Lung (tissue), 11 donors: ENCODE measurements at regions not wholly inside any gene's neighbourhood (a gene's known extent, or its start where the extent isn't known, plus 50 kb on each side); places are given as distances from the start of the nearest gene placed in this dataset.

ENCODE experiments used
- ATAC-seq: fragments of 200-7000 bp; cut with Tn5 transposase; one replicate; pipeline ENCODE4 v1.9.1; 2020; ENCODE audit warnings: moderate number of reproducible peaks; ENCODE audit not compliant: insufficient read depth, low FRiP score
- DNase-seq, 3 donors: peaks; one replicate each; pipeline ENCODE4 v3.0.0-alpha.2; 2013 to 2017
- H3K27ac ChIP-seq, 2 donors: one replicate each; pipeline ENCODE4 v1.5.1; 2013; ENCODE audit warnings: mild to moderate bottlenecking in 2 of 2, moderate library complexity in 2 of 2, control low read depth in 1 of 2, inconsistent platforms in 1 of 2, low read depth in 1 of 2, low read length in 1 of 2
- H3K27me3 ChIP-seq, 3 donors: one replicate each; pipeline ENCODE4 v1.5.1; 2013; ENCODE audit warnings: low read length in 2 of 3; ENCODE audit not compliant: control insufficient read depth in 3 of 3, insufficient read depth in 3 of 3
- H3K36me3 ChIP-seq, 4 donors: one replicate each; pipeline ENCODE4 v1.5.1; 2013; ENCODE audit warnings: low read length in 4 of 4, mild to moderate bottlenecking in 1 of 4, moderate library complexity in 1 of 4; ENCODE audit not compliant: control insufficient read depth in 4 of 4, insufficient read depth in 4 of 4
- H3K4me1 ChIP-seq, 5 donors: one replicate each; pipeline ENCODE4 v1.5.1; 2013; ENCODE audit warnings: low read length in 5 of 5, mild to moderate bottlenecking in 2 of 5, moderate library complexity in 1 of 5; ENCODE audit not compliant: control insufficient read depth in 5 of 5, insufficient read depth in 5 of 5
- H3K4me3 ChIP-seq: one replicate; pipeline ENCODE4 v1.5.1; 2013; ENCODE audit warnings: mild to moderate bottlenecking, control low read depth, moderate library complexity
- H3K9ac ChIP-seq, 2 donors: one replicate each; pipeline ENCODE4 v1.5.1; 2013; ENCODE audit warnings: low read length in 2 of 2, control low read depth in 1 of 2; ENCODE audit not compliant: insufficient read depth in 1 of 2
- H3K9me3 ChIP-seq, 4 donors: one replicate each; pipeline ENCODE4 v1.5.1; 2013; ENCODE audit warnings: low read length in 3 of 4, mild to moderate bottlenecking in 1 of 4, moderate library complexity in 1 of 4; ENCODE audit not compliant: control insufficient read depth in 4 of 4, insufficient read depth in 3 of 4
- WGBS, 2 donors: extraction: QIAGEN DNeasy Blood & Tissue Kit; methylation state at CpG; one replicate each; pipeline ENCODE4 v1.1.7; 2013; 5-methylcytosine and 5-hydroxymethylcytosine counted together
- TF ChIP-seq, protein P1 (sequence below): IDR thresholded peaks from 2 replicates; pipeline ENCODE4 v1.5.1; 2012; ENCODE audit warnings: mild to moderate bottlenecking; ENCODE audit errors: control extremely low read depth, extremely low read depth
- donor health status: control.
- donor health status: control.
- donor health status: Bipolar disorder and iron deficiency.
- donor health status: healthy.
- donor health status: DM: yes; HTN: yes; CAD: no.

DNA sequence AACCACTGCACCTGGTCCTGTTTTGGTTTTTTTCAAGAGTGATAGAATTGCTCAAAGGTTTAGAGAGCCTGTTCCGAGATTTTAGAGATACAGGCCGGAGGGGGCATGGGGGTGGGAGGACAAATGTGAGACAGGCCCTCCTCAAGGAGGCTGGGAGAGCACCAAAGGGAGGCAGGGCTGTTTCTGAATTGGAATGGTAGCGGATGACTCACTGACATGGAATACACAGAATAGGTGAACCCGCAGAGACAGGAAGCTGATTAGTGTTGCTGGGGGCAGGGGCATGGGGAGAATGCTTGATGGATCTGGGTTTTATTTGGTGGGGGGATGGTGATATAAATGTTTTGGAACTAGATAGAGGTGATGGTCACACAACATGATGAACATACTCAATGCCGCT lies 111.0 kb upstream of the MGAT5 start:
- no peak for ATAC-seq
- Histone ChIP-seq H3K9ac (no peak overlapping the region), H3K4me1 (peaks cover 0 to 44% (median 3%) of the 10 kb centered on the region in 5 donors), H3K4me3 (no peak overlapping the region), H3K27me3 (no peaks in the 10 kb centered on the region), H3K36me3 (no peaks in the 10 kb centered on the region), H3K9me3 (no peaks in the 10 kb centered on the region), H3K27ac (no peak overlapping the region)
- WGBS, 2 donors = 93 to 94% methylated on average over 5 of the region's 5 CpGs
- TF ChIP-seq, protein P1, sequence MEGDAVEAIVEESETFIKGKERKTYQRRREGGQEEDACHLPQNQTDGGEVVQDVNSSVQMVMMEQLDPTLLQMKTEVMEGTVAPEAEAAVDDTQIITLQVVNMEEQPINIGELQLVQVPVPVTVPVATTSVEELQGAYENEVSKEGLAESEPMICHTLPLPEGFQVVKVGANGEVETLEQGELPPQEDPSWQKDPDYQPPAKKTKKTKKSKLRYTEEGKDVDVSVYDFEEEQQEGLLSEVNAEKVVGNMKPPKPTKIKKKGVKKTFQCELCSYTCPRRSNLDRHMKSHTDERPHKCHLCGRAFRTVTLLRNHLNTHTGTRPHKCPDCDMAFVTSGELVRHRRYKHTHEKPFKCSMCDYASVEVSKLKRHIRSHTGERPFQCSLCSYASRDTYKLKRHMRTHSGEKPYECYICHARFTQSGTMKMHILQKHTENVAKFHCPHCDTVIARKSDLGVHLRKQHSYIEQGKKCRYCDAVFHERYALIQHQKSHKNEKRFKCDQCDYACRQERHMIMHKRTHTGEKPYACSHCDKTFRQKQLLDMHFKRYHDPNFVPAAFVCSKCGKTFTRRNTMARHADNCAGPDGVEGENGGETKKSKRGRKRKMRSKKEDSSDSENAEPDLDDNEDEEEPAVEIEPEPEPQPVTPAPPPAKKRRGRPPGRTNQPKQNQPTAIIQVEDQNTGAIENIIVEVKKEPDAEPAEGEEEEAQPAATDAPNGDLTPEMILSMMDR = no peak
- DNase-seq = no peak

DNA sequence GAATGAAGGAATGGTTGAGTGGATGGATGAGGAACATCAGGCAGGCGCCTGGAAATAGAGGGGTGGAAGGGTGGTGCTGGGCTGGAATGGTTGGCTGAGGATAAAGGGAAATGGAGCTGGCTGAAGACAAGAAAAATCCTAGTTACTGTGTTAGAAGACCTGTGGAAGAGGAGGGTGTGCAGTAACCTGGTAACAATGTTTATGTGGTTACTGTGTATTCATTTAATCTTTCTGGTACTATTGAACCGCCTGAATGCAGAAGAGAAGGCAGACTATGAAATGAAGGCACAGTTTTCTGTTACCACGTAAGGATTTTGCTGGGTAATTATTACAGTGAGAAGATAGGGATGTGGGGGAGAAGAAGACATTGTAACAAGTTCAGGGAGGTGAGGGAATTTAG lies 110.3 kb upstream of the MGAT5 start:
- H3K27ac ChIP-seq = no peak overlapping the region
- H3K4me3 ChIP-seq = no peak overlapping the region
- WGBS, 2 donors = 92 to 96% methylated on average over 3 of the region's 3 CpGs
- no peaks in the 10 kb centered on the region for H3K27me3 ChIP-seq
- no peak overlapping the region for H3K9ac ChIP-seq
- peaks cover 0 to 38% (median 3%) of the 10 kb centered on the region in 5 donors for H3K4me1 ChIP-seq
- TF ChIP-seq, protein P1 = no peak
- no peaks in the 10 kb centered on the region for H3K36me3 ChIP-seq
- no peak for ATAC-seq
- DNase-seq = no peak
- H3K9me3 ChIP-seq = no peaks in the 10 kb centered on the region

DNA sequence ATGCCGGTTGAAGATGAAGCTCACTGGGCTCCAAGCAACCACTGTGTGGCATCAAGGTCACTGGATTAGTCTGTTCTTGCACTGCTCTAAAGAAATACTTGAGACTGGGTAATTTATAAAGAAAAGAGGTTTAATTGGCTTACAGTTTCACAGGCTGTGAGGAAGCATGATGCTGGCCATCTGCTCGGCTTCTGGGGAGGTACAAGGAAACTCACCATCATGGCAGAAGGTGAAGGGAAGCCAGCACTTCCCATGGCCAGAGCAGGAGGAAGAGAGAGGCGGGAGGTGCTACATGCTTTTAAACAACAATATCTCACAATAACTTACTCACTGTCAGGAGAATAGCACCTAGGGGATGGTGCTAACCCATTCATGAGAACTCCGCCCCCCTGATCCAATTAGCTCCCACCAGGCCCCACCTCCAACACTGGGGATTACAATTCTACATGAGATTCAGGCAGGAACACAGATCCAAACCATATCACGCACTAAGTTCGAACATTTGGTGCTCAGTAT lies 109.7 kb upstream of the MGAT5 start:
- no peak overlapping the region for H3K9ac ChIP-seq
- H3K36me3 ChIP-seq = no peaks in the 10 kb centered on the region
- H3K4me3 ChIP-seq = no peak overlapping the region
- no peaks in the 10 kb centered on the region for H3K9me3 ChIP-seq
- 96 to 97% methylated on average over 6 of the region's 6 CpGs for WGBS, 2 donors
- TF ChIP-seq, protein P1 = no peak
- DNase-seq = no peak
- no peak for ATAC-seq
- H3K27ac ChIP-seq = no peak overlapping the region
- peaks cover 0 to 34% (median 3%) of the 10 kb centered on the region in 5 donors for H3K4me1 ChIP-seq
- H3K27me3 ChIP-seq = no peaks in the 10 kb centered on the region

DNA sequence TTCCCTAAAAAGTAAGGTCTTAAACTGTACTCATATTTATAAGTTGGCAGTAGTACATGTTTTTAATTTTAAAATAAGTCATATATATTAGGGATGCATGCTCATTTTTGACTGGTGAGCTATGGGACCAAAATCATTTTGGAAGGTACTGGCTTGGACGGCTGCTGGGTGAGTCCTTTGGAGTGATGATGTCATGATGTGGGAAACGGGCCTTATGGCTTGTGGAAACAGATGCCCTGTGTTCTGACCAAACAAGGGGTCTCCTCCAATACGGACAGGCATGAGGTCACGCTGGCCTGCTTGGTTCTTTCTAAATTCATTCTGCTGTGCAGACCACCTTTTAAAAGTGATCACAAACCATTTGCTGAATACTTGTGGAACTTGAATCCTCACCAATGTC lies 109.2 kb upstream of the MGAT5 start:
- 91 to 95% methylated on average over 4 of the region's 4 CpGs for WGBS, 2 donors

More for the DNA sequence above, 109.2 kb upstream of the MGAT5 start:
- peaks cover 0 to 34% (median 3%) of the 10 kb centered on the region in 5 donors for H3K4me1 ChIP-seq
- H3K9ac ChIP-seq = no peak overlapping the region
- TF ChIP-seq, protein P1 = no peak
- no peak overlapping the region for H3K4me3 ChIP-seq
- DNase-seq = no peak
- H3K36me3 ChIP-seq = no peaks in the 10 kb centered on the region
- no peaks in the 10 kb centered on the region for H3K27me3 ChIP-seq
- no peak overlapping the region for H3K27ac ChIP-seq
- ATAC-seq = no peak
- H3K9me3 ChIP-seq = no peaks in the 10 kb centered on the region
